HUES48 (cell line): ENCODE measurements at regions not wholly inside any gene's neighbourhood (a gene's known extent, or its start where the extent isn't known, plus 50 kb on each side); places are given as distances from the start of the nearest gene placed in this dataset.

Source experiments
- H3K27ac ChIP-seq: one replicate; pipeline ENCODE4 v1.7.0; 2013; ENCODE audit warnings: low read depth, low read length, inconsistent platforms
- H3K27me3 ChIP-seq: 2 replicates; pipeline ENCODE4 v1.6.1; 2013; ENCODE audit warnings: mild to moderate bottlenecking, low read length; ENCODE audit not compliant: control insufficient read depth, insufficient read depth
- H3K36me3 ChIP-seq: 2 replicates; pipeline ENCODE4 v1.6.1; 2013; ENCODE audit warnings: low read length; ENCODE audit not compliant: control insufficient read depth, insufficient read depth
- H3K4me1 ChIP-seq: 2 replicates; pipeline ENCODE4 v1.6.1; 2013; ENCODE audit warnings: mild to moderate bottlenecking, low read length; ENCODE audit not compliant: control insufficient read depth, insufficient read depth
- H3K4me3 ChIP-seq: 2 replicates; pipeline ENCODE4 v1.5.1; 2013; ENCODE audit warnings: mild to moderate bottlenecking, low read depth, low read length
- H3K9ac ChIP-seq: 2 replicates; pipeline ENCODE4 v1.6.1; 2013; ENCODE audit warnings: mild to moderate bottlenecking, low read depth, low read length, moderate library complexity
- H3K9me3 ChIP-seq: 2 replicates; pipeline ENCODE4 v1.6.1; 2013; ENCODE audit warnings: low read length; ENCODE audit not compliant: control insufficient read depth, insufficient read depth

DNA sequence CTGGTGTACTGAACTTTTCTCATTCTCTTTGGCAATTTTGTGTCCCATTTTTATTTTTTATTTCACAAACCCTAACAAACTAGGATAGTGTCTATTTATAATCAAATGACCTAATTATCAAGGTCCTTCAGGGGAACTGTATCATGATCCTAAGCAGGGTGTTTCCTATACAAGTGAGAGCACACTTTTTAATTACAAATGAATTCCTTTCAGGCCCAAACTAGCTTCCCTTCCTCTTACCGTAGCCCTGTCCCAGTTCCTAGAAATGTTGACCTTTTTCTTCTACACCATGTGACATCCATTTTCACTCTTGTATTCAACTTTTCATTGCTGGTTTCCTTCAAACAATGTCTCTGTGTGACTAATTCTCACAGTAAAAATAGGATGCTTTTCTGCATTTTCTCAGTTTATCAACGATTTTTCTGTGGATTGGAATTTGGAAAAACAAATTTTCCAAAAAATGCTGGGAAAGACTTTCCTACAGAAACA lies 411.4 kb downstream of the CCDC91 start:
- Histone ChIP-seq H3K9me3 (no peaks in the 10 kb centered on the region), H3K27ac (no peak overlapping the region), H3K9ac (no peak overlapping the region), H3K36me3 (no peaks in the 10 kb centered on the region), H3K4me1 (peaks cover 6% of the 10 kb centered on the region; the same call in 1 of the 2 replicates), H3K4me3 (no peak overlapping the region), H3K27me3 (no peaks in the 10 kb centered on the region)

- Histone ChIP-seq H3K4me1 (peaks cover 6% of the 10 kb centered on the region; the same call in 1 of the 2 replicates), H3K9me3 (peaks cover 8% of the 10 kb centered on the region; the same call in 1 of the 2 replicates), H3K27me3 (no peaks in the 10 kb centered on the region), H3K27ac (no peak overlapping the region), H3K9ac (no peak overlapping the region), H3K4me3 (no peak overlapping the region), H3K36me3 (no peaks in the 10 kb centered on the region)
Measured at GRCh38 chr12:28602786-28603185, 412.5 kb downstream of the CCDC91 start.

GRCh38 chr12:28603239-28603638 lies 413.0 kb downstream of the CCDC91 start:
- no peak overlapping the region for H3K27ac ChIP-seq
- H3K27me3 ChIP-seq: no peaks in the 10 kb centered on the region
- H3K4me3 ChIP-seq: no peak overlapping the region
- no peaks in the 10 kb centered on the region for H3K36me3 ChIP-seq
- peaks cover 10% of the 10 kb centered on the region; the same call in 1 of the 2 replicates for H3K9me3 ChIP-seq
- H3K4me1 ChIP-seq: peaks cover 6% of the 10 kb centered on the region; the same call in 1 of the 2 replicates
- H3K9ac ChIP-seq: no peak overlapping the region

GRCh38 chr12:28603801-28604200 lies 413.5 kb downstream of the CCDC91 start:
- H3K4me1 ChIP-seq: peaks cover 9% of the 10 kb centered on the region
- H3K9me3 ChIP-seq: peaks cover 10% of the 10 kb centered on the region; the same call in 1 of the 2 replicates
- H3K4me3 ChIP-seq: no peak overlapping the region
- no peak overlapping the region for H3K27ac ChIP-seq
- H3K9ac ChIP-seq: no peak overlapping the region
- no peaks in the 10 kb centered on the region for H3K36me3 ChIP-seq
- no peaks in the 10 kb centered on the region for H3K27me3 ChIP-seq

- no peaks in the 10 kb centered on the region for H3K27me3 ChIP-seq
- H3K36me3 ChIP-seq: no peaks in the 10 kb centered on the region
- H3K4me3 ChIP-seq: no peak overlapping the region
- no peak overlapping the region for H3K27ac ChIP-seq
- H3K4me1 ChIP-seq: peaks cover 11% of the 10 kb centered on the region
- peaks cover 10% of the 10 kb centered on the region; the same call in 1 of the 2 replicates for H3K9me3 ChIP-seq
- H3K9ac ChIP-seq: no peak overlapping the region
Measured at GRCh38 chr12:28604240-28604639, 414.0 kb downstream of the CCDC91 start.

DNA sequence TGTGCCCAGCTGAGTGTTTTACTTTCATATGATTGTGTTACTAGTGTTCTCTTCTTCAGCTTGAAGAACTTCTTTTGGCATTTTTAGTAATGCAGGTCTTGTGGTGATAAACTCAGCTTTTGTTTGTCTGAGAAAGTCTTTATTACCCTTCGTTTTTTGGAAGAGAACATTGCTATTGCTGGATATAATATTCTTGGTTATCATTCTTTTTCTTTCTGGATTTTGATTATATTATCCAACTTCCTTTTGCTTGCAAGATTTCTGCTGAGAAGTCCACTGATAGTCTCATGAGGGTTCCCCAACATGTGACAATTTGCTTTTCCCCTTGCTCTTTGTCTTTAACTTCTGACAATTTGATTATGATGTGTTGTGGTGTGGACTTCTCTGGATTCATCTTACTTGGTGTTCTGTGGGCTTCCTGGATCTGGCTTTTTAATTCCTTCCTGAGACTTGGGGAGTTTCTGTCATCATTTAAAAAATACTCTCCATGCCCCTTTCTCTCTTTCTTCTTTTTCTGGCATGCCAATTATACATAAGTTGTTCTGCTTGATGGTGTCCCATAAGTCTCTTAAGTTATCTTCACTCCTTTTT lies 416.8 kb downstream of the CCDC91 start:
- H3K36me3 ChIP-seq: no peaks in the 10 kb centered on the region
- no peaks in the 10 kb centered on the region for H3K27me3 ChIP-seq
- H3K9me3 ChIP-seq: peaks cover 10% of the 10 kb centered on the region; the same call in 1 of the 2 replicates
- H3K9ac ChIP-seq: no peak overlapping the region
- no peak overlapping the region for H3K27ac ChIP-seq
- H3K4me3 ChIP-seq: no peak overlapping the region
- peaks cover 22% of the 10 kb centered on the region for H3K4me1 ChIP-seq

DNA sequence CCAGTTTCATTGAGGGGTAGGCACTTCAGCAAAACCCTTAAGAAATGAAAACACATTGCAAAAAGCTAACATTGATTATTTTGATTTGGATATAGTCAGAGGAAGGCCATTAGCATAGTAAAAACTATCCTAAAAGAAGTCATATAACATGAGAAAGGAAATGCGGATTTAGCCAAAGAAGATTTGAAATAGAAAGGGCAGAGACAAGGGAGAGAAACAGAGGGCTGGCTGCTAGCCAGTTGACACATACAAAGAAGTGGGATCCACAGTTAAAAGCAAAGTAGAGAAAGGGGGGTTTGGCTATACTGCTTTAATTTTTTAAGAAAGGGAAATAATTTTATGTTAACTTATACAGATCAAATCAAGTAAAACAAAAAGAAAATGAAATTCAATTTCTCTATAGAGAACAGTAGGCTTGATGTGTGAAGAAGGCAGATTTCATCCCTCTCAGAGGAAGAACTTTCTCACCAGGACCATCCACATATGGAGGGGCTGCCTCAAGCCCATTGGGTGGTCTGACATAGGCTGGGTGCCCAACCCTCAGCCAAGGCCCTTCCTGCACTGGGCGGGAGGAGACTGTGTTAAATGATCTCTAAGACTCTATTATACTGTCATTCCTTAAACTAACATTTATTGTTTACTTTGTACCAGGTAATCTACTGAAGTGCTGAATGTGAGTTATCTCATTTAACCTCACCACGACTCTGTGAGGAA lies 420.3 kb downstream of the CCDC91 start:
- peaks cover 22% of the 10 kb centered on the region for H3K4me1 ChIP-seq
- H3K9ac ChIP-seq: no peak overlapping the region
- H3K9me3 ChIP-seq: peaks cover 10% of the 10 kb centered on the region; the same call in 1 of the 2 replicates
- H3K27me3 ChIP-seq: no peaks in the 10 kb centered on the region
- no peaks in the 10 kb centered on the region for H3K36me3 ChIP-seq
- H3K4me3 ChIP-seq: peak overlapping the region; percentile 2; the same call in 1 of the 2 replicates
- peak overlapping the region; percentile 24 for H3K27ac ChIP-seq

DNA sequence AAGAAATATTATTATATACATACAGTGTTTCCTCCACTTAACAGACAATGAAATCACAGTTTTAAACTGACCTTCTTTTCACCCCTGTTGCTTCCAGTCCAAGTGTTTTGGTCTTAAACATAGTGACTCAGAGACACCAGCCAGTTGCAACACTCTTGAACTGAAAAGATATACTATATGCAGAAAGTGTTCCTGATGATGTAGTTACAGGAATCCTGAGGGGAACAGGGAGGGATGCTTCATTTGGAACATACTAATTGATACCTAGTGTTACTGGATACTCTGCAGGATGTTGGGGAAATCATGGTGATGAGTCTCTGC lies 420.8 kb downstream of the CCDC91 start:
- Histone ChIP-seq H3K27ac (no peak overlapping the region), H3K9ac (no peak overlapping the region), H3K27me3 (no peaks in the 10 kb centered on the region), H3K36me3 (no peaks in the 10 kb centered on the region), H3K9me3 (peaks cover 10% of the 10 kb centered on the region; the same call in 1 of the 2 replicates), H3K4me1 (peaks cover 22% of the 10 kb centered on the region), H3K4me3 (no peak overlapping the region)

DNA sequence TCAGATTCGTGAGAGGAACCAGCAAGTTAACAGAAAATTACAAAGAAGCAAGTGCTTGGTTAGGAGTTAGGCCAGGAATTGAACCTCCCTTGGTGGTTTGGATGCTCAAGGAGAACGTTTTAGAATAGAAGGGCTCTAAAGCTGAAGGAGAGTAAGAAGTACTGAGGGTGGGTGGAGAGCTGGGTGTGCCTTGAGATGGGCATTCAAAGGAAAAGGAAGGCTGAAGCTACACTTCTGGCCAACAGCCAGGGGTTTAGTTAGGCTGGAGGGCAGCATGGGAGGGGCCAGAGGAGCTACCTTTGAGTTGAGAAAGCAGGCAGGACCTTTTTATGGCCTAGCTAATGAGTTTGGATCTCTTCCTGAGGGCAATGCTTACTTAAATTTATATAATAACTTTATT lies 421.2 kb downstream of the CCDC91 start:
- no peak overlapping the region for H3K4me3 ChIP-seq
- peaks cover 22% of the 10 kb centered on the region for H3K4me1 ChIP-seq
- H3K36me3 ChIP-seq: no peaks in the 10 kb centered on the region
- H3K9ac ChIP-seq: no peak overlapping the region
- no peak overlapping the region for H3K27ac ChIP-seq
- H3K27me3 ChIP-seq: no peaks in the 10 kb centered on the region
- peaks cover 10% of the 10 kb centered on the region; the same call in 1 of the 2 replicates for H3K9me3 ChIP-seq

GRCh38 chr12:28618171-28618570 lies 427.9 kb downstream of the CCDC91 start:
- Histone ChIP-seq H3K4me3 (no peak overlapping the region), H3K36me3 (no peaks in the 10 kb centered on the region), H3K9ac (no peak overlapping the region)

GRCh38 chr12:28618772-28619171 lies 428.5 kb downstream of the CCDC91 start:
- Histone ChIP-seq H3K4me3 (no peak overlapping the region), H3K27ac (no peak overlapping the region), H3K36me3 (no peaks in the 10 kb centered on the region), H3K4me1 (no peaks in the 10 kb centered on the region), H3K27me3 (no peaks in the 10 kb centered on the region), H3K9me3 (no peaks in the 10 kb centered on the region), H3K9ac (no peak overlapping the region)

More at GRCh38 chr12:28618171-28618570, 427.9 kb downstream of the CCDC91 start:
- Histone ChIP-seq H3K4me1 (no peaks in the 10 kb centered on the region), H3K27ac (no peak overlapping the region), H3K9me3 (no peaks in the 10 kb centered on the region), H3K27me3 (no peaks in the 10 kb centered on the region)
